ENCODE measurements at regions not wholly inside any gene's neighbourhood (a gene's known extent, or its start where the extent isn't known, plus 50 kb on each side); places are given as distances from the start of the nearest gene placed in this dataset.

- intact Hi-C loops (cut with micrococcal nuclease): no loop called here
- H3K9ac ChIP-seq (ENCODE audit: low read length): no peak overlapping the region
- ATAC-seq (no peak), DNase-seq (no peak)
- no peaks in the 10 kb centered on the region for H3K9me2 ChIP-seq (replicated peaks; ENCODE audit: low read length)
- TF ChIP-seq EZH2phosphoT487 (IDR thresholded peaks at IDR 0.05; ENCODE audit: borderline replicate concordance, low read length): no peak
- no peak for TF ChIP-seq CTCF (conservative IDR thresholded peaks at IDR 0.05; ENCODE audit: low read depth, low read length)
- no peak for TF ChIP-seq EZH2 (IDR thresholded peaks at IDR 0.05; ENCODE audit: low read length, unreplicated experiment)
- no peak overlapping the region for H3K4me2 ChIP-seq (ENCODE audit: low read length)
- H3K4me3 ChIP-seq (ENCODE audit: low read length): no peak overlapping the region
- H2AFZ ChIP-seq (ENCODE audit: low read length): no peak overlapping the region
- no peaks in the 10 kb centered on the region for H3F3A ChIP-seq (ENCODE audit: low read length, unreplicated experiment)
- H4K20me1 ChIP-seq (ENCODE audit: low read length): no peaks in the 10 kb centered on the region
- no peak overlapping the region for H3K27ac ChIP-seq (ENCODE audit: low read length)
- H3K9me3 ChIP-seq (ENCODE audit: low read length): no peaks in the 10 kb centered on the region
- no peaks in the 10 kb centered on the region for H3K79me2 ChIP-seq (ENCODE audit: low read length)
- ChIA-PET CTCF (no interaction called here), POLR2A (ENCODE audit: unreplicated experiment) (no interaction called here)
- no peaks in the 10 kb centered on the region for H3K4me1 ChIP-seq (ENCODE audit: insufficient read depth, low read length)
- no TSS peak for BruUV-seq (replicated peaks)
- no peaks in the 10 kb centered on the region for H3K27me3 ChIP-seq (ENCODE audit: low read length)
- no peaks in the 10 kb centered on the region for H3K36me3 ChIP-seq (ENCODE audit: low read depth, low read length)
Observed at GRCh38 chr18:42641996-42642395, 473.5 kb downstream of the RIT2 start.

GRCh38 chr18:42644729-42645131, 470.8 kb downstream of the RIT2 start:
- BruUV-seq (replicated peaks): no TSS peak
- H3K9me3 ChIP-seq (ENCODE audit: low read length): no peaks in the 10 kb centered on the region

More at GRCh38 chr18:42644729-42645131, 470.8 kb downstream of the RIT2 start:
- Histone ChIP-seq H4K20me1 (ENCODE audit: low read length) (no peaks in the 10 kb centered on the region), H3K27ac (ENCODE audit: low read length) (no peak overlapping the region), H3F3A (ENCODE audit: low read length, unreplicated experiment) (no peaks in the 10 kb centered on the region), H3K9ac (ENCODE audit: low read length) (no peak overlapping the region), H3K79me2 (ENCODE audit: low read length) (no peaks in the 10 kb centered on the region), H3K36me3 (ENCODE audit: low read depth, low read length) (no peaks in the 10 kb centered on the region), H2AFZ (ENCODE audit: low read length) (no peak overlapping the region), H3K4me3 (ENCODE audit: low read length) (no peak overlapping the region), H3K9me2 (replicated peaks; ENCODE audit: low read length) (no peaks in the 10 kb centered on the region), H3K4me1 (ENCODE audit: insufficient read depth, low read length) (no peaks in the 10 kb centered on the region), H3K4me2 (ENCODE audit: low read length) (no peak overlapping the region), H3K27me3 (ENCODE audit: low read length) (no peaks in the 10 kb centered on the region)
- no peak for TF ChIP-seq EZH2 (IDR thresholded peaks at IDR 0.05; ENCODE audit: low read length, unreplicated experiment)
- no peak for TF ChIP-seq EZH2phosphoT487 (IDR thresholded peaks at IDR 0.05; ENCODE audit: borderline replicate concordance, low read length)
- TF ChIP-seq CTCF (conservative IDR thresholded peaks at IDR 0.05; ENCODE audit: low read depth, low read length): no peak
- ATAC-seq (no peak), DNase-seq (no peak)
- ChIA-PET CTCF (no interaction called here), POLR2A (ENCODE audit: unreplicated experiment) (no interaction called here)
- intact Hi-C loops (cut with micrococcal nuclease): no loop called here
